ENCODE measurements at regions not wholly inside any gene's neighbourhood (a gene's known extent, or its start where the extent isn't known, plus 50 kb on each side); places are given as distances from the start of the nearest gene placed in this dataset.

DNA sequence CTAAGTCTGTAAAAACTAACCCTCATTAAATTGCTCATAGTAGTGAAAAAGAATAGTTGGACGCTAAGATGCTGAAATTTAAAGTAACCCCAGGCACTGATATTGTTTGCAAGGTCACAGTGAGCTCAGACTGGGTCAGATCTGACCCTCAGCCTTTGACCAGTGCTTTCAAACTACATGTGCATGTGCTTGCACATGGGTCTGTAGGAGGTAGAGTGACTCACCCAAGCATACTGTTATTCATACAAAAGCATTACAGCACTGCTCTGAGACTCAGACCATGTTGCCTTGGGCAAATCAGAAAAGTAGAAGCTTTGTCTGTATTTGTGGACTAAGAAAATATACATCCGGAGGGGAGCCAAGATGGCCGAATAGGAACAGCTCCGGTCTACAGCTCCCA is 326.4 kb upstream of the MARCKS start:
- TF ChIP-seq, protein P1, sequence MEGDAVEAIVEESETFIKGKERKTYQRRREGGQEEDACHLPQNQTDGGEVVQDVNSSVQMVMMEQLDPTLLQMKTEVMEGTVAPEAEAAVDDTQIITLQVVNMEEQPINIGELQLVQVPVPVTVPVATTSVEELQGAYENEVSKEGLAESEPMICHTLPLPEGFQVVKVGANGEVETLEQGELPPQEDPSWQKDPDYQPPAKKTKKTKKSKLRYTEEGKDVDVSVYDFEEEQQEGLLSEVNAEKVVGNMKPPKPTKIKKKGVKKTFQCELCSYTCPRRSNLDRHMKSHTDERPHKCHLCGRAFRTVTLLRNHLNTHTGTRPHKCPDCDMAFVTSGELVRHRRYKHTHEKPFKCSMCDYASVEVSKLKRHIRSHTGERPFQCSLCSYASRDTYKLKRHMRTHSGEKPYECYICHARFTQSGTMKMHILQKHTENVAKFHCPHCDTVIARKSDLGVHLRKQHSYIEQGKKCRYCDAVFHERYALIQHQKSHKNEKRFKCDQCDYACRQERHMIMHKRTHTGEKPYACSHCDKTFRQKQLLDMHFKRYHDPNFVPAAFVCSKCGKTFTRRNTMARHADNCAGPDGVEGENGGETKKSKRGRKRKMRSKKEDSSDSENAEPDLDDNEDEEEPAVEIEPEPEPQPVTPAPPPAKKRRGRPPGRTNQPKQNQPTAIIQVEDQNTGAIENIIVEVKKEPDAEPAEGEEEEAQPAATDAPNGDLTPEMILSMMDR (IDR thresholded peaks at IDR 0.05): no peak
- TF ChIP-seq POLR2A (IDR thresholded peaks at IDR 0.05; ENCODE audit: low read length): no peak
- TF ChIP-seq MAZ (IDR thresholded peaks at IDR 0.05; ENCODE audit: borderline replicate concordance, low read depth, low read length): no peak
- TF ChIP-seq, protein P2, sequence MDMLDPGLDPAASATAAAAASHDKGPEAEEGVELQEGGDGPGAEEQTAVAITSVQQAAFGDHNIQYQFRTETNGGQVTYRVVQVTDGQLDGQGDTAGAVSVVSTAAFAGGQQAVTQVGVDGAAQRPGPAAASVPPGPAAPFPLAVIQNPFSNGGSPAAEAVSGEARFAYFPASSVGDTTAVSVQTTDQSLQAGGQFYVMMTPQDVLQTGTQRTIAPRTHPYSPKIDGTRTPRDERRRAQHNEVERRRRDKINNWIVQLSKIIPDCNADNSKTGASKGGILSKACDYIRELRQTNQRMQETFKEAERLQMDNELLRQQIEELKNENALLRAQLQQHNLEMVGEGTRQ (IDR thresholded peaks at IDR 0.05): no peak
- TF ChIP-seq JUNB (IDR thresholded peaks at IDR 0.05): no peak
- TF ChIP-seq CBX8 (IDR thresholded peaks at IDR 0.05): no peak

Measured in A549 (cell line).